ENCODE measurements at regions not wholly inside any gene's neighbourhood (a gene's known extent, or its start where the extent isn't known, plus 50 kb on each side); places are given as distances from the start of the nearest gene placed in this dataset.
"Not testable (repeated sequence)": the region's sequence is repeated elsewhere in the genome, so short reads cannot be mapped to it uniquely, and the experiment has no call there.

GRCh38 chr9:22508354-22508753, 61.7 kb downstream of the DMRTA1 start:
- not testable (repeated sequence) for H3K36me3 ChIP-seq (ENCODE audit: control insufficient read depth, insufficient read depth, low read length); H3K4me3 Mint-ChIP-seq; H3K27ac Mint-ChIP-seq; H3K27ac ChIP-seq (ENCODE audit: insufficient read depth, low read length, poor library complexity, severe bottlenecking); ATAC-seq (ENCODE audit: low read depth in 2 of 2); DNase-seq; H3K4me3 ChIP-seq (ENCODE audit: low read depth, low read length); H3K9me3 ChIP-seq (ENCODE audit: control insufficient read depth in 2 of 2, low read length in 2 of 2); H3K27me3 ChIP-seq (ENCODE audit: control insufficient read depth, insufficient read depth, low read length); H3K36me3 Mint-ChIP-seq; H3K4me1 Mint-ChIP-seq; H3K4me1 ChIP-seq (ENCODE audit: control insufficient read depth, insufficient read depth, low read length, poor library complexity, severe bottlenecking); H3K27me3 Mint-ChIP-seq
- H3K9me3 Mint-ChIP-seq: peaks cover 0 to 13% (median 2%) of the 10 kb centered on the region in 7 donors

- Mint-ChIP-seq H3K36me3 (no peaks in the 10 kb centered on the region), H3K27me3 (no peaks in the 10 kb centered on the region), H3K9me3 (peaks cover 0 to 13% (median 2%) of the 10 kb centered on the region in 7 donors), H3K27ac (no peak overlapping the region), H3K4me3 (no peak overlapping the region), H3K4me1 (no peaks in the 10 kb centered on the region)
- H3K4me1 ChIP-seq (ENCODE audit: control insufficient read depth, insufficient read depth, low read length, poor library complexity, severe bottlenecking): no peaks in the 10 kb centered on the region
- DNase-seq (no peak), ATAC-seq (ENCODE audit: low read depth in 2 of 2) (no peak)
- H3K4me3 ChIP-seq (ENCODE audit: low read depth, low read length): no peak overlapping the region
- no peaks in the 10 kb centered on the region for H3K27me3 ChIP-seq (ENCODE audit: control insufficient read depth, insufficient read depth, low read length)
- no peaks in the 10 kb centered on the region for H3K9me3 ChIP-seq (ENCODE audit: control insufficient read depth in 2 of 2, low read length in 2 of 2)
- no peak overlapping the region for H3K27ac ChIP-seq (ENCODE audit: insufficient read depth, low read length, poor library complexity, severe bottlenecking)
- H3K36me3 ChIP-seq (ENCODE audit: control insufficient read depth, insufficient read depth, low read length): no peaks in the 10 kb centered on the region
These were observed 62.2 kb downstream of the DMRTA1 start for GRCh38 chr9:22508790-22509189.

DNA sequence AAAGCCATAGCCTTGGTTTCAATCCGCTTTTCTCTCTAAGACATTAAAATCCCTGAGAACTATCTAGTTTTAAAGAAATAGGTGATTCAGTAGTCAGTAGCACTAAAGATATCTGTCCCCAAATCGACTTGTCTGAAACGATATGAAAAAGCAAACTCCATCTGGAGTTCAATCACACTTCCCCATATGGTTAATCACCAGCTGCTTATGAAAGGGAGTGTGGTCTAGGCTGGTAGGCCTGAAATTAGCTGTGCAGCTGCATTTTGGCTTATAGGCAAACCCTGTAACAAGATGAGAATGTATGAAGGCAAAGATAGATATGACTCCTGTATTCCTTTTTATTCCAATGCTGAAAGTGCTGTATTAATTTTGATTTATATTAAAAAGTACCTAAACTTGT, 65.9 kb downstream of the DMRTA1 start:
- H3K27ac Mint-ChIP-seq: no peak overlapping the region
- no peak overlapping the region for H3K4me3 Mint-ChIP-seq
- no peak overlapping the region for H3K27ac ChIP-seq (ENCODE audit: insufficient read depth, low read length, poor library complexity, severe bottlenecking)
- H3K4me1 ChIP-seq (ENCODE audit: control insufficient read depth, insufficient read depth, low read length, poor library complexity, severe bottlenecking): no peaks in the 10 kb centered on the region
- no peak for DNase-seq
- no peak overlapping the region for H3K4me3 ChIP-seq (ENCODE audit: low read depth, low read length)
- H3K36me3 ChIP-seq (ENCODE audit: control insufficient read depth, insufficient read depth, low read length): no peaks in the 10 kb centered on the region
- no peaks in the 10 kb centered on the region for H3K9me3 ChIP-seq (ENCODE audit: control insufficient read depth in 2 of 2, low read length in 2 of 2)
- H3K27me3 Mint-ChIP-seq: no peaks in the 10 kb centered on the region
- H3K9me3 Mint-ChIP-seq: peaks cover 0 to 3% (median 0%) of the 10 kb centered on the region in 7 donors
- H3K36me3 Mint-ChIP-seq: no peaks in the 10 kb centered on the region
- no peaks in the 10 kb centered on the region for H3K4me1 Mint-ChIP-seq
- no peaks in the 10 kb centered on the region for H3K27me3 ChIP-seq (ENCODE audit: control insufficient read depth, insufficient read depth, low read length)
- no peak for ATAC-seq (ENCODE audit: low read depth in 2 of 2)

GRCh38 chr9:22514871-22515270, 68.2 kb downstream of the DMRTA1 start:
- Histone ChIP-seq H3K36me3 (ENCODE audit: control insufficient read depth, insufficient read depth, low read length) (no peaks in the 10 kb centered on the region), H3K27me3 (ENCODE audit: control insufficient read depth, insufficient read depth, low read length) (no peaks in the 10 kb centered on the region), H3K4me1 (ENCODE audit: control insufficient read depth, insufficient read depth, low read length, poor library complexity, severe bottlenecking) (no peaks in the 10 kb centered on the region), H3K9me3 (ENCODE audit: control insufficient read depth in 2 of 2, low read length in 2 of 2) (no peaks in the 10 kb centered on the region), H3K27ac (ENCODE audit: insufficient read depth, low read length, poor library complexity, severe bottlenecking) (no peak overlapping the region), H3K4me3 (ENCODE audit: low read depth, low read length) (no peak overlapping the region)
- H3K36me3 Mint-ChIP-seq: no peaks in the 10 kb centered on the region
- H3K4me3 Mint-ChIP-seq: no peak overlapping the region
- peaks cover 0 to 3% (median 0%) of the 10 kb centered on the region in 7 donors for H3K9me3 Mint-ChIP-seq
- DNase-seq (no peak), ATAC-seq (ENCODE audit: low read depth in 2 of 2) (no peak)
- no peaks in the 10 kb centered on the region for H3K4me1 Mint-ChIP-seq
- no peaks in the 10 kb centered on the region for H3K27me3 Mint-ChIP-seq
- no peak overlapping the region for H3K27ac Mint-ChIP-seq

GRCh38 chr9:22522206-22522740, 75.6 kb downstream of the DMRTA1 start:
- H3K9me3 ChIP-seq (ENCODE audit: control insufficient read depth in 2 of 2, low read length in 2 of 2): no peaks in the 10 kb centered on the region
- H3K27me3 ChIP-seq (ENCODE audit: control insufficient read depth, insufficient read depth, low read length): no peaks in the 10 kb centered on the region
- no peak overlapping the region for H3K27ac ChIP-seq (ENCODE audit: insufficient read depth, low read length, poor library complexity, severe bottlenecking)
- H3K4me3 Mint-ChIP-seq: no peak overlapping the region
- no peaks in the 10 kb centered on the region for H3K4me1 Mint-ChIP-seq
- no peaks in the 10 kb centered on the region for H3K4me1 ChIP-seq (ENCODE audit: control insufficient read depth, insufficient read depth, low read length, poor library complexity, severe bottlenecking)
- no peak for ATAC-seq (ENCODE audit: low read depth in 2 of 2)
- no peak for DNase-seq
- no peaks in the 10 kb centered on the region for H3K36me3 ChIP-seq (ENCODE audit: control insufficient read depth, insufficient read depth, low read length)
- no peaks in the 10 kb centered on the region for H3K27me3 Mint-ChIP-seq
- no peak overlapping the region for H3K4me3 ChIP-seq (ENCODE audit: low read depth, low read length)
- H3K27ac Mint-ChIP-seq: no peak overlapping the region
- H3K9me3 Mint-ChIP-seq: peaks cover 0 to 2% (median 0%) of the 10 kb centered on the region in 7 donors
- no peaks in the 10 kb centered on the region for H3K36me3 Mint-ChIP-seq

- Histone ChIP-seq H3K4me1 (ENCODE audit: control insufficient read depth, insufficient read depth, low read length, poor library complexity, severe bottlenecking) (no peaks in the 10 kb centered on the region), H3K27ac (ENCODE audit: insufficient read depth, low read length, poor library complexity, severe bottlenecking) (no peak overlapping the region), H3K36me3 (ENCODE audit: control insufficient read depth, insufficient read depth, low read length) (no peaks in the 10 kb centered on the region), H3K9me3 (ENCODE audit: control insufficient read depth in 2 of 2, low read length in 2 of 2) (no peaks in the 10 kb centered on the region), H3K27me3 (ENCODE audit: control insufficient read depth, insufficient read depth, low read length) (no peaks in the 10 kb centered on the region), H3K4me3 (ENCODE audit: low read depth, low read length) (no peak overlapping the region)
- H3K4me3 Mint-ChIP-seq: no peak overlapping the region
- no peaks in the 10 kb centered on the region for H3K27me3 Mint-ChIP-seq
- ATAC-seq (ENCODE audit: low read depth in 2 of 2) (no peak), DNase-seq (no peak)
- no peaks in the 10 kb centered on the region for H3K4me1 Mint-ChIP-seq
- H3K36me3 Mint-ChIP-seq: no peaks in the 10 kb centered on the region
- H3K9me3 Mint-ChIP-seq: peaks cover 0 to 6% (median 2%) of the 10 kb centered on the region in 7 donors
- no peak overlapping the region for H3K27ac Mint-ChIP-seq
These were observed 81.9 kb downstream of the DMRTA1 start for GRCh38 chr9:22528485-22528884.

DNA sequence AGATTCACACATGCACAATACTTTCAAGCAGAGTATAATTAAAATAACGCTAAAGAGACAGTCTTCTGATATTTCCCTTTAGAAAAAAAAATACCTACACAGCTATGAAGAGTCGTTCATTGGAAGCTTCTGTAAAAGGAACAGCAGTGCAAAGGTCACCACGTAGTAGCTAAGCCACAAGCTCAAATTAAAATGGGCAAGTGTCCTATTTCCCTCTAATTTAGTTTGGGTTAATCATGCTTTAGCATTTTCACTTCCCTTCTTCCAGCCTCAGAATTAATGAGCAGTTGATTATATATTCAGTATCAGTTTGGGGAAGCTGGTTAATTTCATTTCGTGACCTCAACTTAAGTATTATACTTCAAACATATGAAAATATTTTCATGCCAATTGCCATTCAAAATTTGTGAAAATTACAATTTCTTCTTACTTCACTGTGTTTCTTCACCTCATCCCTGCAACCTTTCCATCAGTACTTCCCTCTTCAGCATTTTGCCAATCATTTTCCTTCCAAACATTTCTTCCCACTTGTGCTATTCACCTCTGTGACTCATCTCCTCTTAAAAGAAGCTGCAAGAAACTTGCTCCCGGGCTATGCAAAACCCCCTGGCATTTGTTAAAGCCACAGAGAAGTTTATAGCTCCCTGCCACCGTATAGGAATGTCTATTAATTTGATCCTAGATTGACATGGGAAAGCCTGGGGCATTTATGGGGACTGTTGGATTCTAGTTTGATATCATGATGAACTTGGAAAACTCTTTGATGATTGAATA, 83.0 kb downstream of the DMRTA1 start:
- no peaks in the 10 kb centered on the region for H3K36me3 Mint-ChIP-seq
- DNase-seq: no peak
- Histone ChIP-seq H3K27me3 (ENCODE audit: control insufficient read depth, insufficient read depth, low read length) (no peaks in the 10 kb centered on the region), H3K4me1 (ENCODE audit: control insufficient read depth, insufficient read depth, low read length, poor library complexity, severe bottlenecking) (no peaks in the 10 kb centered on the region), H3K27ac (ENCODE audit: insufficient read depth, low read length, poor library complexity, severe bottlenecking) (no peak overlapping the region), H3K9me3 (ENCODE audit: control insufficient read depth in 2 of 2, low read length in 2 of 2) (no peaks in the 10 kb centered on the region), H3K4me3 (ENCODE audit: low read depth, low read length) (no peak overlapping the region), H3K36me3 (ENCODE audit: control insufficient read depth, insufficient read depth, low read length) (no peaks in the 10 kb centered on the region)
- no peak for ATAC-seq (ENCODE audit: low read depth in 2 of 2)
- peaks cover 0 to 8% (median 4%) of the 10 kb centered on the region in 7 donors for H3K9me3 Mint-ChIP-seq
- no peak overlapping the region for H3K4me3 Mint-ChIP-seq
- no peak overlapping the region for H3K27ac Mint-ChIP-seq
- no peaks in the 10 kb centered on the region for H3K4me1 Mint-ChIP-seq
- no peaks in the 10 kb centered on the region for H3K27me3 Mint-ChIP-seq

- Mint-ChIP-seq H3K27ac (no peak overlapping the region), H3K9me3 (peaks cover 0 to 5% (median 2%) of the 10 kb centered on the region in 7 donors), H3K36me3 (no peaks in the 10 kb centered on the region), H3K27me3 (no peaks in the 10 kb centered on the region), H3K4me1 (no peaks in the 10 kb centered on the region), H3K4me3 (no peak overlapping the region)
- H3K27ac ChIP-seq (ENCODE audit: insufficient read depth, low read length, poor library complexity, severe bottlenecking): no peak overlapping the region
- H3K9me3 ChIP-seq (ENCODE audit: control insufficient read depth in 2 of 2, low read length in 2 of 2): no peaks in the 10 kb centered on the region
- H3K4me3 ChIP-seq (ENCODE audit: low read depth, low read length): no peak overlapping the region
- H3K4me1 ChIP-seq (ENCODE audit: control insufficient read depth, insufficient read depth, low read length, poor library complexity, severe bottlenecking): no peaks in the 10 kb centered on the region
- DNase-seq (no peak), ATAC-seq (ENCODE audit: low read depth in 2 of 2) (no peak)
- no peaks in the 10 kb centered on the region for H3K27me3 ChIP-seq (ENCODE audit: control insufficient read depth, insufficient read depth, low read length)
- no peaks in the 10 kb centered on the region for H3K36me3 ChIP-seq (ENCODE audit: control insufficient read depth, insufficient read depth, low read length)
These were observed 89.2 kb downstream of the DMRTA1 start for GRCh38 chr9:22535780-22536179.
